MM.1S (cell line): ENCODE measurements at regions not wholly inside any gene's neighbourhood (a gene's known extent, or its start where the extent isn't known, plus 50 kb on each side); places are given as distances from the start of the nearest gene placed in this dataset.

ENCODE experiments used
- EZH2 ChIP-seq: fragments of 300-600 bp; sonication (generic); optimal IDR thresholded peaks from 2 replicates; pipeline ENCODE3; 2017; ENCODE audit warnings: low read depth, mild to moderate bottlenecking, antibody characterized with exemption, low read length, mixed read lengths
- TF ChIP-seq, protein P1 (sequence below): fragments of 300-600 bp; sonication (generic); IDR thresholded peaks from 2 replicates; pipeline ENCODE4 v1.5.1; 2016; ENCODE audit warnings: antibody characterized with exemption, low read length, mixed read lengths

DNA sequence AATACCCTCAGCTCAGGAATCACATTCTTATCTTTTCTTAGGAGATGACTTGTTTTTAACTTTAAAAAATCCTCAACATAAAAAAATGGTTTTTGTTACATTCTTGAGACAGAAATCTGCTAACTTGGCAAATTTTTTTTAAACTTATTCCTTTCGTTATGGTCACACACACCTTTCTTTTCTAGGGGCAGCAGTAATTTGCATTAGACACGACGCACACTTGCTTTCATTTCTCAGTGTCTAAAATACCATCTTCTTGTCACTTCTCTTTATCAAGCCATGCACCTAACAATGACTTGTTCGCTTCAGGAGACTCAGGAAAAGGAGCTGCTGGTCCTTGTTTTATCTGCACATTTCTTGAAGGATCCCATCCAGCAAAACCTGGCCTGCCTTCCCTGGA is 112.6 kb upstream of the TBL1X start:
- TF ChIP-seq, protein P1, sequence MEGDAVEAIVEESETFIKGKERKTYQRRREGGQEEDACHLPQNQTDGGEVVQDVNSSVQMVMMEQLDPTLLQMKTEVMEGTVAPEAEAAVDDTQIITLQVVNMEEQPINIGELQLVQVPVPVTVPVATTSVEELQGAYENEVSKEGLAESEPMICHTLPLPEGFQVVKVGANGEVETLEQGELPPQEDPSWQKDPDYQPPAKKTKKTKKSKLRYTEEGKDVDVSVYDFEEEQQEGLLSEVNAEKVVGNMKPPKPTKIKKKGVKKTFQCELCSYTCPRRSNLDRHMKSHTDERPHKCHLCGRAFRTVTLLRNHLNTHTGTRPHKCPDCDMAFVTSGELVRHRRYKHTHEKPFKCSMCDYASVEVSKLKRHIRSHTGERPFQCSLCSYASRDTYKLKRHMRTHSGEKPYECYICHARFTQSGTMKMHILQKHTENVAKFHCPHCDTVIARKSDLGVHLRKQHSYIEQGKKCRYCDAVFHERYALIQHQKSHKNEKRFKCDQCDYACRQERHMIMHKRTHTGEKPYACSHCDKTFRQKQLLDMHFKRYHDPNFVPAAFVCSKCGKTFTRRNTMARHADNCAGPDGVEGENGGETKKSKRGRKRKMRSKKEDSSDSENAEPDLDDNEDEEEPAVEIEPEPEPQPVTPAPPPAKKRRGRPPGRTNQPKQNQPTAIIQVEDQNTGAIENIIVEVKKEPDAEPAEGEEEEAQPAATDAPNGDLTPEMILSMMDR: no peak
- no peak for TF ChIP-seq EZH2
